Dermis blood vessel endothelial cell (primary cell): ENCODE measurements at regions not wholly inside any gene's neighbourhood (a gene's known extent, or its start where the extent isn't known, plus 50 kb on each side); places are given as distances from the start of the nearest gene placed in this dataset.

Experiments used
- DNase-seq: peaks from one replicate; pipeline ENCODE4 v3.0.0; 2010

DNA sequence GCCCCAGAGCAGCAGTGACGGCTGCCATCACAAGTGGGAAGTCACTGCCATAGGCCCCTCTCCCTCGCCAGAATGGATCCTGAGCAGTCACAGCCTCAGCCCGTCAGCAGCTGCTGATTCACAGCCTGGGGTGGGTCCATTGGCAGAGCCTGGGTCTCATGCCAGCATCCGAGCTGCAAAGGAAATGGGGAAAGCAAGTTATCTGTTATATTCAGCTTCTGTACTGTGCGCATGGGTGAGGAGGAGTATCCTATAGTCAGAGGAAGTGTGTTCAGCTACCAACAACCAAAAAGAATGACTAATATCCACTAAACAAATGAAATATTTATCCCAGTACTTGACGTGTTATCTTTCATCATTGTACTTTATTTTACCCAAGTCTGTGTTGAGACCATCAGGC lies 119.7 kb downstream of the RCN1 start:
- no peak for DNase-seq

DNA sequence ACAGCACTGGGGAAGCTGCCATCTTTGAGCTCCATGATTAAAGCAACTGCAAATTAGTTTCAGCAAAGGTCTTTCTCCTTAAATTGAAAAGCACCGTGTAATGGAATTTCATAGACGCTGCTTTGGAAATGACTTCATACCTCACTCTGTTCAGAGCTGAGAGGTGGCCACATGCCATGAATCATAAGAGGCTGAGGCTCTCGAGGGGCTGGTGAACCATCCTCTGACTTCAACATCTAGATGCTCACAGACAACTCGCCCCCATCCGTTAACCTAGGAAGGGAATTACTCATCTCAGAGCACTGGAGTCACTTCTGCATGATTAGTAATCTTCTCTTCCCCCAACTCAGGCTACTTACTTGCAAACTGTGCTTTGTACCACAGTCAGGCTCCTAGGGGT lies 122.3 kb downstream of the RCN1 start:
- no peak for DNase-seq

GRCh38 chr11:32215157-32215556 lies 124.3 kb downstream of the RCN1 start:
- no peak for DNase-seq

- no peak for DNase-seq
Observed at GRCh38 chr11:32216749-32217148, 125.9 kb downstream of the RCN1 start.

DNA sequence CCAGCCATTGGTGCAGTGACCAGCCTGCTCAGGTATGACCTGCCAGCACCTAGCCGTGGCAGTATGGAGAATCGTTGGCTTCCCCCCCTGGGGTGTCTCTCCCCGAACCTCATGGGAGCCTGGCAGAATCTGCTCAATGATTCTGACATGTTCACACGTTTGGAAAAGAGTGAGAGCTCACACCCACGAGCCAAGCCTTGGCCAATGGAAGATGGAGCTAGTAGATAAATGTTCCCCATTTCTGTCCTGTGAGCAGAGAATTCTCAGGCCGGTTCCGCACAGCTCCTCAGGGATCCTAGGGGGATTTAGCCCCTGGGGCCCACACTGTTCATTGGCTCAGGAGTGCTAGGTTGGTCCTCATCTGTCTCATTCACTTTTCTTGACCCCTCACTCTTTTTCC lies 128.4 kb downstream of the RCN1 start:
- DNase-seq, result no peak

GRCh38 chr11:32221476-32222032 lies 130.7 kb downstream of the RCN1 start:
- DNase-seq, result no peak

- DNase-seq, result no peak
Observed at GRCh38 chr11:32224580-32224979, 133.7 kb downstream of the RCN1 start.

DNA sequence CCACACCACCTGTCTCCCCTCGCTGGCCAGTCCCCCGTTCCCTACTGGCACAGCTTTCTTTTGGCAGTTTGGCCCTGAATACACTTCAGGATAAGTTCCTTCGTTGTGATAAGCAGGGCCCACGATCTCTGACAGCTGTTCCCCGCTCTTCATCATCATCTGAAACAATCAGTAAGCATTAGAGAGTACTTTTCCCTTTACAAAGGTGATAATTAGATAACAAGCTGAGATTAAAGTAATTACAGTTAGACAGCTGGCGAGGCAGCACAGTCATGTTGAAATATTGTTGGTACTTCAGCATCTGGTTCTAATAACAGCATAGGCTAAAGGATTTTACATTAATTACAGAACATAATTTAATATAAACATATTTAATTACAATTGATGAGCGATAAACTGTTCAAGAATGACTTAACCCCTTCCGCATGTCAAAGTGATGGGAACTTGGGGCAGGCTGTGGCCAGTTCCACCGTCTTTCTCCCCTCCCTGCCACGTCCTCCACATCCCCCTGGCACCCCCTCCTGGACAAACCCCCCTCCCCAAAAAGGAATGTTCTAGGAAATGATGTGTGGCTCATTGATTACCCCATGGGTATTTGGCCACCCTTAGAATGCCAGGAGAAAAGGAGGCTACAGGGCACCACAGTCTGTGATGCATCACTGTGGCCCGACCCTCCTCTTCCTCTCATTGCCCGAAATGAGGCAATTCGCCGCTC lies 134.9 kb downstream of the RCN1 start:
- no peak for DNase-seq

DNA sequence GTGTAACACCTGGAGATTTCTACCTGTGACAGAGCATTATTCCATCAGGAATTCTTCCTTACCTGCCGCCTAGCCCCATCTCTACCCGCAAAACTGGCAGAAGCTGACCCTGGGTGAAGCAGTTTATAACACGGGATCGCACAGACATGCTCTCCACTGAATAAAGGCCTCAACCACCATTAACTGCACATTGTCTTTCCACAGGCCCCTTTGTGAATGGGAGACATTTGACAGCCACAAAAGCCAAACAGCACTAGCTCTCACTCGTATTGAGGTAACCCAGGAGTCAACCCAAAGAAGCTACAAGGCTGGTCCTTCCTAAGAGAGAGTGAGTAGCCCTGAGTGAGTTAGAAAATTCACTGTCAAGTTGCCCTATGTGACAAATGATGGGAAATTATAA lies 135.6 kb downstream of the RCN1 start:
- DNase-seq, result no peak

GRCh38 chr11:32229576-32230240 lies 138.8 kb downstream of the RCN1 start:
- DNase-seq, result no peak

DNA sequence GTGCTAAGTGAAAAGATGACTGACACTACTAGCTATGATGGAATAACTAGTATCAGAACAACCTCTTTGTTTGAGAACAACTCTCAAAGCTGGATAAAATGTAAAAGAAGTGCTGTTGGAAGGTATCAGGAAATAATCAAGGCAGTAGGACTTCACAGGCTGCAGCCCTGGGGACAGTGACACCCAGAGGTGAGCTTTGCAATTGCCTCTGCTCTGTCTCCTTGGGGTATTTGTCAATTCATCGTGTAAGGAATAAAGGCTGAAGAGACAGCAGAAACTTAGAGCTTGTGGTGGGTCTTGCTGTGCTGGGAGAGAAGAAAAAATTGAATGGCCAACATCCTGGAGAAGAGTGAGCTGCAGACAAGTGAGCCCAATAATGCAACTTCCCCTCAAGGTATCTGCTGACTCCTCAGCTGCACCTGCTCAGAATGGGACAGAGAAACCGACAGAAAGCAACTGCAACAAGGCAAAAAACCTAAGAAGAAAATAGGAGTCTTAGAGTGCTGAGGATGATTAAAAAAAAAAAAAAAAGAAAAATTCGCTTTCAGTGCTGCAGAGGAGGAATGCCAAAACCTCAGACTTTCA lies 141.1 kb downstream of the RCN1 start:
- peak; percentile 45 for DNase-seq

GRCh38 chr11:32232516-32232915 lies 141.6 kb downstream of the RCN1 start:
- DNase-seq, result no peak

- no peak for DNase-seq
Observed at GRCh38 chr11:32233276-32233675, 142.4 kb downstream of the RCN1 start.

- DNase-seq, result no peak
Observed at GRCh38 chr11:32233928-32234327, 143.1 kb downstream of the RCN1 start.

GRCh38 chr11:32244453-32244852 lies 153.6 kb downstream of the RCN1 start:
- DNase-seq, result no peak

DNA sequence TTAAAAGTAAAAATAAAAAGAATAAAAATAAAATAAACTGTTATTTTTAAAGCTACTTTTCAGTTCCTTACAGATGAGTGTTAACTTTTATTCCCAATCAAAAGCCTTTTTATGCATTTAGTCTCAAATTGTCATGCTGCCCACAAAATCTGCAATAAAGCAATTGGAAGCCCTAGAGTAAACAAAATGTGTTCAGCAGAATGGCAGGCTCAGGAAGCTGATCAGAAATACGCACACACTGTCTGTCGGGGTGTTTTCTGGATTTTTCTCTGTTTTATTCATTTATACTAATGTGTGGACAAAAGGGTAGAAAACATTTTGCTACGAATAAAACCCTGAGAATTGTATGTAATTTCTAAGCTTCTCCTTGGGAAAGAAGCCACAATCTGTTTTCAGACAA lies 162.8 kb downstream of the RCN1 start:
- DNase-seq, result no peak

DNA sequence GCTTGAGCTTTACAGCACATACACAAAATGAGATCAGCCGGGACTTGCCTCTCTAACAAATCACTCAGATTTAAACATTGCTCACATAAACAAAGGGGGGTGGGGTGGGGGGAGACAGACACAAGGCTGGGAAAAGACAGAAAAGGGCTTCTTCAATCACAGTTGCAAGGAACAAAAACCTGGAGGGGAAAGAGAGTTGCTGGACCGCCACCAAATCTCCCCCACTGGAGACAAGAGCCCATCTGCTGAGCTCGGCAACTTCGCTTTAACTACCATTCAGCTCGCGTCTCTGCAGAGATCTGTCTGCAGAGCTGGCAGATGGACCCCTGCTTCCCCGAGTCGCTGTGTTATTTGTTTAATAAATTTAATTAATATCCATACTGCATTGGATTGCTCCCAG lies 165.0 kb downstream of the RCN1 start:
- no peak for DNase-seq

DNA sequence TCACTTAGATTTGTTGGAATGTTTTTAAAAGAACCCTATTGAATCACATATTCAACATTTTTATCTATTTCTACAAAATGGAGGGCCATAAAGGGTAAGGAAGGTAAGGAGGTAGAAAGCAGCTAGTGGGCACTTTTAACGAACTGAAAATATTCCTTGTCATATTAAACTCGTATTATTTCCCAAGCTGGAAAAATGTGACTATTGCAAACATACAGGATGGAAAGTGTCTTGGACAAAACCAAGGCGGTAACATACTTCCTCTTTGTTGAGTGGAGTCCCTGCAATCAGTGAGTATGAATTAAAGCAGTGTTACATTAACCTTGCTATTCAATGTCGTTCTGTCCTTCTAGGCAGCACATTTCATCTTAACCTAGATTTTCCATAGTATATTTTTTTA lies 165.6 kb downstream of the RCN1 start:
- DNase-seq, result no peak

GRCh38 chr11:32259641-32260081 lies 168.8 kb downstream of the RCN1 start:
- DNase-seq, result no peak

DNA sequence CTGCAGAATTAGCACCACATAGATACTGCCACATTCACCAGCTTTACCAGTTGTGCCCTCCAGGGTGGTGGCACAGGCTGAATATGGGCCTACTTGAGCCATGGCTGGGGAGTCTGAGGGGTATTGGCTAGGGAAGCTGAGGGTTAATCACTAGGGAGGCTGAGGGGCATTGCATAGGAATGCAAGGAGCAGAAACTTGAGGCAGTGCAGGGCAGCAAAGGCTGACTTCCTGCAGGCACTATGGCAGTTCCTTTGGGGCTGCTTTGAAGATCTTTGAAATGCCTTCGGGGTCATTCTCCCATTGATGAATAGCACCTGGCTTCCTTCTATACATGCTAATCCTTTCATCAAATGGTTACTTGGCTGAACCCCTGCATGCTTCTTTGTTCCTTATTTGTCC lies 171.5 kb downstream of the RCN1 start:
- DNase-seq, result no peak

- no peak for DNase-seq
Observed at GRCh38 chr11:32265911-32266310, 169.4 kb downstream of the WT1 start.

GRCh38 chr11:32266601-32267000 lies 168.7 kb downstream of the WT1 start:
- no peak for DNase-seq

GRCh38 chr11:32267679-32268187 lies 167.6 kb downstream of the WT1 start:
- no peak for DNase-seq

DNA sequence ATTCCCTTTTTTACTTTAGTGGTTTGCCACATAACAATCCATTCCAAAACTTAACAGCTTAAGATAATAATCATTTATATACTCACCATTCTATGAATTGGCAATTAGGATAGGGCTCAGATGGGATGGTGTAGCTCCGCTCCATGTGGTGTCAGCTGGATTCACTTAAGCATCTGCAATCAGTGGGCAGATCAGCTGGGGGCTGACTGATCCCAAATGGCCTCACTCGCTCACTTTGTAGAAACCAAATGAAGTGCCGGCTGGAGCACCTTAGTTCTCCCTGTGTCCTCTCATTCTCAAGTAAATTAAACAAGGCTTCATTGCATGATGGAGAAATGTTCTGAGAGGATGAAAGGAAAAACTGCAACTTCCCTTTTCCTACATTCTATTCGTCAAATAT lies 161.4 kb downstream of the WT1 start:
- no peak for DNase-seq
